GM12878 (cell line): ENCODE measurements at regions not wholly inside any gene's neighbourhood (a gene's known extent, or its start where the extent isn't known, plus 50 kb on each side); places are given as distances from the start of the nearest gene placed in this dataset.

Experiments
- ATF7 ChIP-seq: fragments of 450-650 bp; IDR thresholded peaks from 2 replicates; pipeline ENCODE4 v1.6.1; 2016; ENCODE audit warnings: low read depth, mild to moderate bottlenecking
- BMI1 ChIP-seq: fragments of 450-650 bp; IDR thresholded peaks from 2 replicates; pipeline ENCODE4 v1.6.1; 2016; ENCODE audit warnings: mild to moderate bottlenecking, moderate library complexity, borderline replicate concordance
- POLR2AphosphoS5 ChIP-seq: IDR thresholded peaks from 2 replicates; pipeline ENCODE4 v1.6.1; 2011; ENCODE audit warnings: mild to moderate bottlenecking, low read length, inconsistent platforms
- TF ChIP-seq, protein P1 (sequence below): fragments of 150-350 bp; IDR thresholded peaks from 2 replicates; pipeline ENCODE4 v1.6.1; 2016; ENCODE audit warnings: low read depth, low read length
- TF ChIP-seq, protein P2 (sequence below): fragments of 450-650 bp; IDR thresholded peaks from 2 replicates; pipeline ENCODE4 v1.6.1; 2017; ENCODE audit warnings: mild to moderate bottlenecking, moderate library complexity
- TF ChIP-seq, protein P3 (sequence below): fragments of 150-350 bp; IDR thresholded peaks from 2 replicates; pipeline ENCODE4 v1.6.1; 2014; ENCODE audit warnings: mild to moderate bottlenecking, low read depth, low read length
- TF ChIP-seq, protein P4 (sequence below): IDR thresholded peaks from 2 replicates; pipeline ENCODE4 v1.6.1; 2012; ENCODE audit warnings: improper control_type of control experiment, low read depth, low read length; ENCODE audit not compliant: insufficient replicate concordance

DNA sequence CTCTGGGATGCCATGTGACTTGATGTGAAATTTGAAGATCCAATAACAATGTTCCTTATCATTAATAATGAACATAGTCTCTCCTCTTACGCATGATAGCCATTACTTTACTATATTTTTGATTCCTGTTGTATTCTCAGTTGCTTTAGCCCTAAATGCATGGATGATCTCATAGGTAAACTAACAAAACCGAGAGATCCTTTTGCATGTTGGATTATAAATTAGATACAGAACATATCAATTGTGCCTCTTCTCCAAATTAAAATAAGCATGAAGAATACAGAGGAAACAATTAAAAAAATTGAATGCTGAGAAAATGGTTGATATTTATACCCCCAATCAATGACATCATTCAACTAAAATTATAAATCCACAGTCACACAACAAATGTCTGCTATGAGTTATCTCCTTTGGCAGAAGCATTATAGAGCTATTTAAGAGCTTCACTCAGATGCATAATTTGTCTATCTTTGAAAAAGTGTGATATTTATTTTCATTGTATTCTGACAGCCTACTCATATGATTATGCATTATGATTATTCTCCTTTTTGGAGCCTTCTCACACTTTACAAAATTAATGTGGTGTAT is 386.4 kb upstream of the STXBP6 start (continued):
- TF ChIP-seq, protein P1, sequence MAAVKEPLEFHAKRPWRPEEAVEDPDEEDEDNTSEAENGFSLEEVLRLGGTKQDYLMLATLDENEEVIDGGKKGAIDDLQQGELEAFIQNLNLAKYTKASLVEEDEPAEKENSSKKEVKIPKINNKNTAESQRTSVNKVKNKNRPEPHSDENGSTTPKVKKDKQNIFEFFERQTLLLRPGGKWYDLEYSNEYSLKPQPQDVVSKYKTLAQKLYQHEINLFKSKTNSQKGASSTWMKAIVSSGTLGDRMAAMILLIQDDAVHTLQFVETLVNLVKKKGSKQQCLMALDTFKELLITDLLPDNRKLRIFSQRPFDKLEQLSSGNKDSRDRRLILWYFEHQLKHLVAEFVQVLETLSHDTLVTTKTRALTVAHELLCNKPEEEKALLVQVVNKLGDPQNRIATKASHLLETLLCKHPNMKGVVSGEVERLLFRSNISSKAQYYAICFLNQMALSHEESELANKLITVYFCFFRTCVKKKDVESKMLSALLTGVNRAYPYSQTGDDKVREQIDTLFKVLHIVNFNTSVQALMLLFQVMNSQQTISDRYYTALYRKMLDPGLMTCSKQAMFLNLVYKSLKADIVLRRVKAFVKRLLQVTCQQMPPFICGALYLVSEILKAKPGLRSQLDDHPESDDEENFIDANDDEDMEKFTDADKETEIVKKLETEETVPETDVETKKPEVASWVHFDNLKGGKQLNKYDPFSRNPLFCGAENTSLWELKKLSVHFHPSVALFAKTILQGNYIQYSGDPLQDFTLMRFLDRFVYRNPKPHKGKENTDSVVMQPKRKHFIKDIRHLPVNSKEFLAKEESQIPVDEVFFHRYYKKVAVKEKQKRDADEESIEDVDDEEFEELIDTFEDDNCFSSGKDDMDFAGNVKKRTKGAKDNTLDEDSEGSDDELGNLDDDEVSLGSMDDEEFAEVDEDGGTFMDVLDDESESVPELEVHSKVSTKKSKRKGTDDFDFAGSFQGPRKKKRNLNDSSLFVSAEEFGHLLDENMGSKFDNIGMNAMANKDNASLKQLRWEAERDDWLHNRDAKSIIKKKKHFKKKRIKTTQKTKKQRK: no peak
- TF ChIP-seq, protein P2, sequence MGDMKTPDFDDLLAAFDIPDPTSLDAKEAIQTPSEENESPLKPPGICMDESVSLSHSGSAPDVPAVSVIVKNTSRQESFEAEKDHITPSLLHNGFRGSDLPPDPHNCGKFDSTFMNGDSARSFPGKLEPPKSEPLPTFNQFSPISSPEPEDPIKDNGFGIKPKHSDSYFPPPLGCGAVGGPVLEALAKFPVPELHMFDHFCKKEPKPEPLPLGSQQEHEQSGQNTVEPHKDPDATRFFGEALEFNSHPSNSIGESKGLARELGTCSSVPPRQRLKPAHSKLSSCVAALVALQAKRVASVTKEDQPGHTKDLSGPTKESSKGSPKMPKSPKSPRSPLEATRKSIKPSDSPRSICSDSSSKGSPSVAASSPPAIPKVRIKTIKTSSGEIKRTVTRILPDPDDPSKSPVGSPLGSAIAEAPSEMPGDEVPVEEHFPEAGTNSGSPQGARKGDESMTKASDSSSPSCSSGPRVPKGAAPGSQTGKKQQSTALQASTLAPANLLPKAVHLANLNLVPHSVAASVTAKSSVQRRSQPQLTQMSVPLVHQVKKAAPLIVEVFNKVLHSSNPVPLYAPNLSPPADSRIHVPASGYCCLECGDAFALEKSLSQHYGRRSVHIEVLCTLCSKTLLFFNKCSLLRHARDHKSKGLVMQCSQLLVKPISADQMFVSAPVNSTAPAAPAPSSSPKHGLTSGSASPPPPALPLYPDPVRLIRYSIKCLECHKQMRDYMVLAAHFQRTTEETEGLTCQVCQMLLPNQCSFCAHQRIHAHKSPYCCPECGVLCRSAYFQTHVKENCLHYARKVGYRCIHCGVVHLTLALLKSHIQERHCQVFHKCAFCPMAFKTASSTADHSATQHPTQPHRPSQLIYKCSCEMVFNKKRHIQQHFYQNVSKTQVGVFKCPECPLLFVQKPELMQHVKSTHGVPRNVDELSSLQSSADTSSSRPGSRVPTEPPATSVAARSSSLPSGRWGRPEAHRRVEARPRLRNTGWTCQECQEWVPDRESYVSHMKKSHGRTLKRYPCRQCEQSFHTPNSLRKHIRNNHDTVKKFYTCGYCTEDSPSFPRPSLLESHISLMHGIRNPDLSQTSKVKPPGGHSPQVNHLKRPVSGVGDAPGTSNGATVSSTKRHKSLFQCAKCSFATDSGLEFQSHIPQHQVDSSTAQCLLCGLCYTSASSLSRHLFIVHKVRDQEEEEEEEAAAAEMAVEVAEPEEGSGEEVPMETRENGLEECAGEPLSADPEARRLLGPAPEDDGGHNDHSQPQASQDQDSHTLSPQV: no peak
- no peak for TF ChIP-seq POLR2AphosphoS5
- TF ChIP-seq, protein P3, sequence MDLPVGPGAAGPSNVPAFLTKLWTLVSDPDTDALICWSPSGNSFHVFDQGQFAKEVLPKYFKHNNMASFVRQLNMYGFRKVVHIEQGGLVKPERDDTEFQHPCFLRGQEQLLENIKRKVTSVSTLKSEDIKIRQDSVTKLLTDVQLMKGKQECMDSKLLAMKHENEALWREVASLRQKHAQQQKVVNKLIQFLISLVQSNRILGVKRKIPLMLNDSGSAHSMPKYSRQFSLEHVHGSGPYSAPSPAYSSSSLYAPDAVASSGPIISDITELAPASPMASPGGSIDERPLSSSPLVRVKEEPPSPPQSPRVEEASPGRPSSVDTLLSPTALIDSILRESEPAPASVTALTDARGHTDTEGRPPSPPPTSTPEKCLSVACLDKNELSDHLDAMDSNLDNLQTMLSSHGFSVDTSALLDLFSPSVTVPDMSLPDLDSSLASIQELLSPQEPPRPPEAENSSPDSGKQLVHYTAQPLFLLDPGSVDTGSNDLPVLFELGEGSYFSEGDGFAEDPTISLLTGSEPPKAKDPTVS: no peak
- no peak for TF ChIP-seq ATF7
- no peak for TF ChIP-seq BMI1
- TF ChIP-seq, protein P4, sequence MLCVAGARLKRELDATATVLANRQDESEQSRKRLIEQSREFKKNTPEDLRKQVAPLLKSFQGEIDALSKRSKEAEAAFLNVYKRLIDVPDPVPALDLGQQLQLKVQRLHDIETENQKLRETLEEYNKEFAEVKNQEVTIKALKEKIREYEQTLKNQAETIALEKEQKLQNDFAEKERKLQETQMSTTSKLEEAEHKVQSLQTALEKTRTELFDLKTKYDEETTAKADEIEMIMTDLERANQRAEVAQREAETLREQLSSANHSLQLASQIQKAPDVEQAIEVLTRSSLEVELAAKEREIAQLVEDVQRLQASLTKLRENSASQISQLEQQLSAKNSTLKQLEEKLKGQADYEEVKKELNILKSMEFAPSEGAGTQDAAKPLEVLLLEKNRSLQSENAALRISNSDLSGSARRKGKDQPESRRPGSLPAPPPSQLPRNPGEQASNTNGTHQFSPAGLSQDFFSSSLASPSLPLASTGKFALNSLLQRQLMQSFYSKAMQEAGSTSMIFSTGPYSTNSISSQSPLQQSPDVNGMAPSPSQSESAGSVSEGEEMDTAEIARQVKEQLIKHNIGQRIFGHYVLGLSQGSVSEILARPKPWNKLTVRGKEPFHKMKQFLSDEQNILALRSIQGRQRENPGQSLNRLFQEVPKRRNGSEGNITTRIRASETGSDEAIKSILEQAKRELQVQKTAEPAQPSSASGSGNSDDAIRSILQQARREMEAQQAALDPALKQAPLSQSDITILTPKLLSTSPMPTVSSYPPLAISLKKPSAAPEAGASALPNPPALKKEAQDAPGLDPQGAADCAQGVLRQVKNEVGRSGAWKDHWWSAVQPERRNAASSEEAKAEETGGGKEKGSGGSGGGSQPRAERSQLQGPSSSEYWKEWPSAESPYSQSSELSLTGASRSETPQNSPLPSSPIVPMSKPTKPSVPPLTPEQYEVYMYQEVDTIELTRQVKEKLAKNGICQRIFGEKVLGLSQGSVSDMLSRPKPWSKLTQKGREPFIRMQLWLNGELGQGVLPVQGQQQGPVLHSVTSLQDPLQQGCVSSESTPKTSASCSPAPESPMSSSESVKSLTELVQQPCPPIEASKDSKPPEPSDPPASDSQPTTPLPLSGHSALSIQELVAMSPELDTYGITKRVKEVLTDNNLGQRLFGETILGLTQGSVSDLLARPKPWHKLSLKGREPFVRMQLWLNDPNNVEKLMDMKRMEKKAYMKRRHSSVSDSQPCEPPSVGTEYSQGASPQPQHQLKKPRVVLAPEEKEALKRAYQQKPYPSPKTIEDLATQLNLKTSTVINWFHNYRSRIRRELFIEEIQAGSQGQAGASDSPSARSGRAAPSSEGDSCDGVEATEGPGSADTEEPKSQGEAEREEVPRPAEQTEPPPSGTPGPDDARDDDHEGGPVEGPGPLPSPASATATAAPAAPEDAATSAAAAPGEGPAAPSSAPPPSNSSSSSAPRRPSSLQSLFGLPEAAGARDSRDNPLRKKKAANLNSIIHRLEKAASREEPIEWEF: no peak
